Thyroid gland (tissue), 4 donors: ENCODE measurements at regions not wholly inside any gene's neighbourhood (a gene's known extent, or its start where the extent isn't known, plus 50 kb on each side); places are given as distances from the start of the nearest gene placed in this dataset.

Experiments used
- DNase-seq, 2 donors: peaks; one replicate each; pipeline ENCODE4 v3.0.0-alpha.2; 2019
- H3K27ac ChIP-seq, 3 donors: fragments of 200-600 bp; sonication (generic); 1 replicate in 2 of 3; 2 replicates in 1 of 3; pipeline ENCODE4 v1.5.1; 2016 to 2019; ENCODE audit warnings: mild to moderate bottlenecking in 1 of 3, moderate library complexity in 1 of 3
- H3K27me3 ChIP-seq: fragments of 200-600 bp; sonication (generic); one replicate; pipeline ENCODE4 v1.5.1; 2019
- H3K36me3 ChIP-seq, 2 donors: fragments of 200-600 bp; sonication (generic); one replicate each; pipeline ENCODE4 v1.5.1; 2016 to 2019
- H3K4me1 ChIP-seq, 2 donors: fragments of 200-600 bp; sonication (generic); one replicate each; pipeline ENCODE4 v1.5.1; 2017 to 2019
- H3K4me3 ChIP-seq, 3 donors: fragments of 200-600 bp; sonication (generic); replicated peaks in 1 of 3; 1 replicate in 2 of 3; 2 replicates in 1 of 3; pipeline ENCODE4 v1.5.1; 2016; ENCODE audit warnings: mild to moderate bottlenecking in 1 of 3
- H3K9me3 ChIP-seq: fragments of 200-600 bp; sonication (generic); one replicate; pipeline ENCODE4 v1.5.1; 2017
- POLR2A ChIP-seq, 2 donors: fragments of 450-650 bp; IDR thresholded peaks; one replicate each; pipeline ENCODE4 v1.6.1; 2017; ENCODE audit warnings: antibody characterized with exemption in 2 of 2, mild to moderate bottlenecking in 2 of 2, moderate library complexity in 1 of 2
- WGBS, 2 donors: methylation state at CpG; one replicate each; pipeline ENCODE4 v1.1.5; 2017; 5-methylcytosine and 5-hydroxymethylcytosine counted together
- intact Hi-C: fragments of 100-400 bp; cut with DNase I; formaldehyde crosslinking; loops from one replicate; pipeline ENCODE4 v1.15.1; 2023
- TF ChIP-seq, protein P1 (sequence below), 6 experiments: fragments of 200-600 bp in 3 of 6; fragments of 450-650 bp in 3 of 6; sonication (generic) in 3 of 6; IDR thresholded peaks; one replicate each; pipeline ENCODE4 v1.5.1; 2016 to 2019; ENCODE audit warnings: antibody characterized with exemption in 6 of 6, mild to moderate bottlenecking in 2 of 6, inconsistent platforms in 1 of 6, moderate library complexity in 1 of 6

DNA sequence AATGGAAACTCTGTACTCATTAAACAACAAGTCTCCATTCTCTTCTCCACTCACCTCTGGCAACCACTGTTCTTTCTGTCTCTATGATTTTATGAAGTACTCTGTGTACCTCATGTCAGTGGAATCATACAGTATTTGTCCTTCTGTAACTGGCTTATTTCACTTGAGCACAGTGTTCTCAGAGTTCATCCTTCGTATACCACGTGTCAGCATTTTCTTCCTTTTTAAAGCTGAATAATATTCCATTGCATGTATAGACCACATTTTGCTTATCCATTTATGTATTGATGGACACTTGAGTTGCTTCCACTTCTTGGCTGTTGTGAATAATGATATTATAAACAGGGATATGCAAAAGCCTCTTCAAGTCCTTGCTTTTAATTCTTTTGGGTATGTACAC is 333.0 kb upstream of the ZNF32 start:
- no peaks in the 10 kb centered on the region for H3K9me3 ChIP-seq

DNA sequence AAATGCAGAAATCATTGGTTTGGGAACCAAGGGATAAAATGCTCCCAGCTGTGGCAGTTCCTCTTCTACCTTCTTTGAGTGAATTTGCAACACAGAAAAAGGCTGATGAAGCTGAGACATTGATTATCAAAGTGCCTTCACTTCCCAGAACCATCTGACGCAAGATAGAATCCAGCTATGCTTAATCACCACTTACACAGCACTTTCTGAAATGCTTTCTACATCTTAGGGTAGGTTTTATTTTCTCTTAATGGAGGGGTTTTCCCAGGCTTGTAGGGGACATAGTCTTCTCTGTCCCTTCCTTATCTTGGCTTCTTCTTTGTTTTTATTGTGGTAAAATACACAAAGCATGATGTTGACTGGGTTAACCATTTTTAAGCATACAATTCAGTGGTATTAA is 332.6 kb upstream of the ZNF32 start:
- no peaks in the 10 kb centered on the region for H3K36me3 ChIP-seq
- no peaks in the 10 kb centered on the region for H3K4me1 ChIP-seq
- H3K9me3 ChIP-seq, result no peaks in the 10 kb centered on the region
- no peak overlapping the region for H3K4me3 ChIP-seq
- WGBS, 2 donors, result 71 to 95% methylated on average over 1 of the region's 1 CpG
- intact Hi-C loops, result no loop called here
- TF ChIP-seq, protein P1, sequence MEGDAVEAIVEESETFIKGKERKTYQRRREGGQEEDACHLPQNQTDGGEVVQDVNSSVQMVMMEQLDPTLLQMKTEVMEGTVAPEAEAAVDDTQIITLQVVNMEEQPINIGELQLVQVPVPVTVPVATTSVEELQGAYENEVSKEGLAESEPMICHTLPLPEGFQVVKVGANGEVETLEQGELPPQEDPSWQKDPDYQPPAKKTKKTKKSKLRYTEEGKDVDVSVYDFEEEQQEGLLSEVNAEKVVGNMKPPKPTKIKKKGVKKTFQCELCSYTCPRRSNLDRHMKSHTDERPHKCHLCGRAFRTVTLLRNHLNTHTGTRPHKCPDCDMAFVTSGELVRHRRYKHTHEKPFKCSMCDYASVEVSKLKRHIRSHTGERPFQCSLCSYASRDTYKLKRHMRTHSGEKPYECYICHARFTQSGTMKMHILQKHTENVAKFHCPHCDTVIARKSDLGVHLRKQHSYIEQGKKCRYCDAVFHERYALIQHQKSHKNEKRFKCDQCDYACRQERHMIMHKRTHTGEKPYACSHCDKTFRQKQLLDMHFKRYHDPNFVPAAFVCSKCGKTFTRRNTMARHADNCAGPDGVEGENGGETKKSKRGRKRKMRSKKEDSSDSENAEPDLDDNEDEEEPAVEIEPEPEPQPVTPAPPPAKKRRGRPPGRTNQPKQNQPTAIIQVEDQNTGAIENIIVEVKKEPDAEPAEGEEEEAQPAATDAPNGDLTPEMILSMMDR (IDR thresholded peaks at IDR 0.05), result no peak
- TF ChIP-seq POLR2A (IDR thresholded peaks at IDR 0.05), result no peak
- no peak for DNase-seq
- H3K27me3 ChIP-seq, result no peaks in the 10 kb centered on the region
- no peak overlapping the region for H3K27ac ChIP-seq

More for the DNA sequence above, 333.0 kb upstream of the ZNF32 start:
- Histone ChIP-seq H3K4me1 (no peaks in the 10 kb centered on the region), H3K27me3 (no peaks in the 10 kb centered on the region), H3K4me3 (no peak overlapping the region), H3K27ac (no peak overlapping the region), H3K36me3 (no peaks in the 10 kb centered on the region)
- DNase-seq, result no peak
- TF ChIP-seq POLR2A (IDR thresholded peaks at IDR 0.05), result no peak
- TF ChIP-seq, protein P1 (IDR thresholded peaks at IDR 0.05), result no peak
- intact Hi-C loops, result no loop called here
- 94 to 97% methylated on average over 2 of the region's 2 CpGs for WGBS, 2 donors

DNA sequence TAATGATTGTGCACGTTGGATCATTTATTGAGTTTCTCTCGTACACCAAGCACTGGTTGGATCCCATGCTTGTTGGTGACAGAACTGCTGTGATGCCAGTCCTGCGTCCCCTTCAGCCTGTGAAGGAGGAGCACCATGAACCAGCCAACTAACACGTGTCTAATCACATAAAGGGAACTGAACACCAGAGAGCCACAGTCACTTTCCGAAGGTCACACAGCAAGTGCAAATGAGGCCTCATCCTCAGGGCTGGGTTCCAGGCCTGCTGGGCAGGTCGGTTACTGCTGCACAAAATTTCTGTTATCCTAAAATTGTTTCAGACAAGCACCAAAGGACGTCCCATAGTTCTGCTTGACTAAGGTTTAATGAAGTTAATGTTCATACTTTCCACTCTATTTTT is 332.0 kb upstream of the ZNF32 start:
- no peaks in the 10 kb centered on the region for H3K27me3 ChIP-seq
- intact Hi-C loops, result no loop called here
- no peak overlapping the region for H3K27ac ChIP-seq
- H3K9me3 ChIP-seq, result no peaks in the 10 kb centered on the region
- WGBS, 2 donors, result 79 to 91% methylated on average over 7 of the region's 7 CpGs
- no peaks in the 10 kb centered on the region for H3K36me3 ChIP-seq
- H3K4me3 ChIP-seq, result no peak overlapping the region
- DNase-seq, result no peak
- TF ChIP-seq POLR2A (IDR thresholded peaks at IDR 0.05), result no peak
- TF ChIP-seq, protein P1 (IDR thresholded peaks at IDR 0.05), result no peak
- no peaks in the 10 kb centered on the region for H3K4me1 ChIP-seq

DNA sequence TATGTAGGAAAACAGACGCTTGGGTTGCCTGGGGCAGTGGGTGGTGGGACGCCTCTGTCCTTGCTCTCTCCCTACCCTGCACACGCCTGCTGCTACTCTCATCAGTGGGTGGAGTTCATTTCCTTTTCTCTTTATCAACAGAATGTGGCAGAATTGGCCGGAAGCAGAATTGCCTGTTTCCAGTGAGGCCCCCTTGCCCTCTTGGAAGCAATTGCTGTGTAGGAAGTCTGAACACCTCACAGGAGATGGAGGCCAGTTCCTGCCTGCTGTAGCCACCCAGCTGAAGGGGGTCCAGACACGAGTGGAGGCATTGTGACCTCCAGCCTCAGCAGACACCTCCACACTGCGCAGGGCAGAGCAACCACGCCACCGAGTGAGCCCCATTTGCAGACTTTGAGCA is 331.6 kb upstream of the ZNF32 start:
- WGBS, 2 donors, result 65 to 77% methylated on average over 8 of the region's 8 CpGs
- intact Hi-C loops, result no loop called here
- Histone ChIP-seq H3K27ac (no peak overlapping the region), H3K4me1 (no peaks in the 10 kb centered on the region), H3K36me3 (no peaks in the 10 kb centered on the region), H3K27me3 (no peaks in the 10 kb centered on the region), H3K4me3 (no peak overlapping the region), H3K9me3 (no peaks in the 10 kb centered on the region)
- no peak for DNase-seq
- TF ChIP-seq, protein P1 (IDR thresholded peaks at IDR 0.05), result no peak
- TF ChIP-seq POLR2A (IDR thresholded peaks at IDR 0.05), result no peak

DNA sequence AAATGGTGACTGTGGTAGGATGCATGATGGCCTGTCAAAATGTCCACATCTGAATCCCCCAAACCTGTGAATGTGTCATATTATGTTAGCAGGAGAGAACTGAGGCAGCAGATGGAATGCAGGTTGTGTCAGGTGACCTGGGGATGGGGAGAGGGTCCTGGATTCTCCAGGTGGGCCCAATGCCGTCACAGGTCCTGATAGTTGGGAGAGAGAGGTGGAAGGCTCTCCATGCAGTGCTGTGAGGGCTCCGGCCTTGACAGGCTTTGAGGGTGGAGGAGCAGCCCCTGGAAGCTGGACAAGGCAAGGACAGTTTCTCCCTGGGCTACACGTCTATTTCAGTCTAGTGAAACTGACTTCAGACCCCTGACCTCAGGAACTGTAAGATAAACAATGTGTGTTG is 330.9 kb upstream of the ZNF32 start:
- no peaks in the 10 kb centered on the region for H3K27me3 ChIP-seq
- no peak for DNase-seq
- no peak for TF ChIP-seq POLR2A (IDR thresholded peaks at IDR 0.05)
- TF ChIP-seq, protein P1 (IDR thresholded peaks at IDR 0.05), result no peak
- H3K9me3 ChIP-seq, result no peaks in the 10 kb centered on the region
- no peak overlapping the region for H3K27ac ChIP-seq
- no peaks in the 10 kb centered on the region for H3K36me3 ChIP-seq
- no peaks in the 10 kb centered on the region for H3K4me1 ChIP-seq
- no peak overlapping the region for H3K4me3 ChIP-seq
- 77% methylated on average over 3 of the region's 3 CpGs for WGBS, 2 donors
- intact Hi-C loops, result no loop called here
